Astrocyte of the cerebellum (primary cell): ENCODE measurements at regions not wholly inside any gene's neighbourhood (a gene's known extent, or its start where the extent isn't known, plus 50 kb on each side); places are given as distances from the start of the nearest gene placed in this dataset.
A peak's percentile ranks its signal among the peaks of the same experiment; 100 is the strongest.

Experiments used
- DNase-seq: peaks from one replicate; pipeline ENCODE4 v3.0.0-alpha.2; 2011; ENCODE audit warnings: low read depth
- H3K4me3 ChIP-seq: 2 replicates; pipeline ENCODE4 v1.5.1; 2011; ENCODE audit warnings: mild to moderate bottlenecking, low read depth, low read length, moderate library complexity
- in situ Hi-C: cut with HindIII; loops from 2 replicates; pipeline ENCODE4 v1.10.0; 2017; ENCODE audit warnings: low sequenced_read_pairs
- TF ChIP-seq, protein P1 (sequence below): IDR thresholded peaks from 2 replicates; pipeline ENCODE4 v1.5.1; 2012; ENCODE audit warnings: low read length, low read depth, moderate library complexity, mild to moderate bottlenecking; ENCODE audit errors: missing control alignments

GRCh38 chr11:112785719-112786118 lies 175.5 kb upstream of the NCAM1 start:
- TF ChIP-seq, protein P1, sequence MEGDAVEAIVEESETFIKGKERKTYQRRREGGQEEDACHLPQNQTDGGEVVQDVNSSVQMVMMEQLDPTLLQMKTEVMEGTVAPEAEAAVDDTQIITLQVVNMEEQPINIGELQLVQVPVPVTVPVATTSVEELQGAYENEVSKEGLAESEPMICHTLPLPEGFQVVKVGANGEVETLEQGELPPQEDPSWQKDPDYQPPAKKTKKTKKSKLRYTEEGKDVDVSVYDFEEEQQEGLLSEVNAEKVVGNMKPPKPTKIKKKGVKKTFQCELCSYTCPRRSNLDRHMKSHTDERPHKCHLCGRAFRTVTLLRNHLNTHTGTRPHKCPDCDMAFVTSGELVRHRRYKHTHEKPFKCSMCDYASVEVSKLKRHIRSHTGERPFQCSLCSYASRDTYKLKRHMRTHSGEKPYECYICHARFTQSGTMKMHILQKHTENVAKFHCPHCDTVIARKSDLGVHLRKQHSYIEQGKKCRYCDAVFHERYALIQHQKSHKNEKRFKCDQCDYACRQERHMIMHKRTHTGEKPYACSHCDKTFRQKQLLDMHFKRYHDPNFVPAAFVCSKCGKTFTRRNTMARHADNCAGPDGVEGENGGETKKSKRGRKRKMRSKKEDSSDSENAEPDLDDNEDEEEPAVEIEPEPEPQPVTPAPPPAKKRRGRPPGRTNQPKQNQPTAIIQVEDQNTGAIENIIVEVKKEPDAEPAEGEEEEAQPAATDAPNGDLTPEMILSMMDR: no peak
- H3K4me3 ChIP-seq: no peak overlapping the region
- in situ Hi-C loops: no loop called here
- DNase-seq: peak; percentile 68

DNA sequence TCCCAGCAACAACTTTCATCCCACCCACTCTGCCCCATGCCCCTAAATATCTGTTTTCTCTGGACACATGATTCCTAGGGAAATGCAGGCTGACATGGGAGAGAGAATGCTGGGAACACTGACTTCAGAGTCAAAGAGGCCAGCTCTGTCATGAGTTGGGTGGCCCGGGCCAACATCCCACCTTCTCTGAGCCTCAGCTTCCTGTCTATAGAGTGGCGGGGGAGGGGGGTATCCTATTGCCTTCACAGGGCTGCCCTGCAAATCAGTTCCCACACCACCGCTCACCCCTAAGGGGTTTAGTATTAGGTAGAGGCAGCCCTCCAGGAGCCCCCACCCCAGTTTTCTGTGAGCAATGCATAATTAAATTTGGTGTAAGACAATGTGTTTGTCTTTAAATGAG lies 175.0 kb upstream of the NCAM1 start:
- H3K4me3 ChIP-seq: no peak overlapping the region
- no peak for DNase-seq
- in situ Hi-C loops: no loop called here
- TF ChIP-seq, protein P1: no peak

- H3K4me3 ChIP-seq: no peak overlapping the region
- TF ChIP-seq, protein P1: no peak
- no peak for DNase-seq
- in situ Hi-C loops: no loop called here
These were observed 174.2 kb upstream of the NCAM1 start for GRCh38 chr11:112786886-112787530.

GRCh38 chr11:112789481-112789880 lies 171.7 kb upstream of the NCAM1 start:
- in situ Hi-C loops: no loop called here
- no peak overlapping the region for H3K4me3 ChIP-seq
- no peak for DNase-seq
- TF ChIP-seq, protein P1: no peak

- in situ Hi-C loops: no loop called here
- no peak for DNase-seq
- no peak overlapping the region for H3K4me3 ChIP-seq
- TF ChIP-seq, protein P1: no peak
These were observed 170.9 kb upstream of the NCAM1 start for GRCh38 chr11:112790286-112790685.

GRCh38 chr11:112792070-112792469 lies 169.2 kb upstream of the NCAM1 start:
- H3K4me3 ChIP-seq: no peak overlapping the region
- TF ChIP-seq, protein P1: no peak
- DNase-seq: no peak
- in situ Hi-C loops: no loop called here

DNA sequence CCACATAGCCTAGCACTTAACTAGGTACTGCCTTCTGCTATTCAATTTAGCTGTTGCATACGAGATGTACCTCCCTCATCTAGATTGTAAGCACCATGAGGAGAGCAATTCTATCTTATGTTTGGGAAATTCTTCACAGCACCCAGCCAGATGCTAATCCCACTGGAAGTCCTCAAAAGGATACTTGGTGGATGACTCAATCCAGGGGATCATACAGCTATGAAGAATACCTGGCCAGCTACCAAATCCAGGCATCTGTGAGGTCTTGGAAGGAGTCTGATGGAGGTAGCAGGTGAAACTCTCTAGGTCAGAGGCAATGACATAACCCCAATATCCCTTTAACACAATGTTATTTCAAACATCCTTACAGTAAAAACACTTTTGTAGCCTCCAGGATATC lies 167.8 kb upstream of the NCAM1 start:
- in situ Hi-C loops: no loop called here
- H3K4me3 ChIP-seq: no peak overlapping the region
- TF ChIP-seq, protein P1: no peak
- no peak for DNase-seq
